IMR-90 (cell line): ENCODE measurements at regions not wholly inside any gene's neighbourhood (a gene's known extent, or its start where the extent isn't known, plus 50 kb on each side); places are given as distances from the start of the nearest gene placed in this dataset.

ENCODE experiments used
- BHLHE40 ChIP-seq: fragments of 150-350 bp; IDR thresholded peaks from 2 replicates; pipeline ENCODE4 v1.6.1; 2016; ENCODE audit warnings: mild to moderate bottlenecking, low read depth, low read length
- CEBPB ChIP-seq: IDR thresholded peaks from 2 replicates; pipeline ENCODE4 v1.6.1; 2012; ENCODE audit warnings: low read depth, low read length, improper control_type of control experiment
- FOS ChIP-seq: fragments of 150-350 bp; IDR thresholded peaks from 2 replicates; pipeline ENCODE4 v1.6.1; 2016; ENCODE audit warnings: low read depth, low read length
- MAFK ChIP-seq: IDR thresholded peaks from 2 replicates; pipeline ENCODE4 v1.6.1; 2012; ENCODE audit warnings: low read depth, low read length, improper control_type of control experiment
- MXI1 ChIP-seq: IDR thresholded peaks from 2 replicates; pipeline ENCODE4 v1.6.1; 2012; ENCODE audit warnings: low read depth, mild to moderate bottlenecking, low read length, moderate library complexity, borderline replicate concordance
- POLR2A ChIP-seq: IDR thresholded peaks from 2 replicates; pipeline ENCODE4 v1.6.1; 2012; ENCODE audit warnings: mild to moderate bottlenecking, low read depth, low read length
- RAD21 ChIP-seq: IDR thresholded peaks from 2 replicates; pipeline ENCODE4 v1.6.1; 2012; ENCODE audit warnings: low read length, improper control_type of control experiment
- RCOR1 ChIP-seq: IDR thresholded peaks from 2 replicates; pipeline ENCODE4 v1.6.1; 2012; ENCODE audit warnings: mild to moderate bottlenecking, low read length, improper control_type of control experiment; ENCODE audit not compliant: insufficient replicate concordance
- RFX5 ChIP-seq: IDR thresholded peaks from 2 replicates; pipeline ENCODE4 v1.8.0; 2012; ENCODE audit warnings: low read depth, mild to moderate bottlenecking, low read length, moderate library complexity
- SMC3 ChIP-seq: fragments of 150-350 bp; IDR thresholded peaks from 2 replicates; pipeline ENCODE4 v1.6.1; 2016; ENCODE audit warnings: low read depth, mild to moderate bottlenecking, antibody characterized with exemption, low read length, moderate library complexity
- TF ChIP-seq, protein P1 (sequence below): conservative IDR thresholded peaks from 2 replicates; pipeline ENCODE4 v1.5.1; 2012; ENCODE audit warnings: mild to moderate bottlenecking, low read depth, low read length, improper control_type of control experiment

DNA sequence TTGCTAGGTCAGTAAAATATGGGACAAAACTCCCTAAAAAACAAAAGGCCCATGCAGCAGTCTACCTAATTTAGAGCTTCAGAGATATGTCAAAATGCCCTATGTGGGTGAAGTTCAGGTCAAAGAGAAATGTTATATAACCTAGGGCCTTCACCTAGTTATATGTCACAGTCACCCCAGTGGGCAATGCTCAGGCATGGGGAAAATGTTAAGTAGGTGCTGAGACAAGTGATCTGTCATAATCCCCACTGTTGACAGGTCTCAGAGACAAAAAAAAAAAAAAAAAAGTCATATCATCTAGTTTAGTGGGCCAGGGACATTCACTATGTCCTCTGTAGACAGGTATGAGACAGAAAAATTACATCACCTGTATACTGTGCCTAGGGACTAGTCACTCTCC lies 128.6 kb upstream of the ZNF91 start:
- no peak for TF ChIP-seq CEBPB
- TF ChIP-seq, protein P1, sequence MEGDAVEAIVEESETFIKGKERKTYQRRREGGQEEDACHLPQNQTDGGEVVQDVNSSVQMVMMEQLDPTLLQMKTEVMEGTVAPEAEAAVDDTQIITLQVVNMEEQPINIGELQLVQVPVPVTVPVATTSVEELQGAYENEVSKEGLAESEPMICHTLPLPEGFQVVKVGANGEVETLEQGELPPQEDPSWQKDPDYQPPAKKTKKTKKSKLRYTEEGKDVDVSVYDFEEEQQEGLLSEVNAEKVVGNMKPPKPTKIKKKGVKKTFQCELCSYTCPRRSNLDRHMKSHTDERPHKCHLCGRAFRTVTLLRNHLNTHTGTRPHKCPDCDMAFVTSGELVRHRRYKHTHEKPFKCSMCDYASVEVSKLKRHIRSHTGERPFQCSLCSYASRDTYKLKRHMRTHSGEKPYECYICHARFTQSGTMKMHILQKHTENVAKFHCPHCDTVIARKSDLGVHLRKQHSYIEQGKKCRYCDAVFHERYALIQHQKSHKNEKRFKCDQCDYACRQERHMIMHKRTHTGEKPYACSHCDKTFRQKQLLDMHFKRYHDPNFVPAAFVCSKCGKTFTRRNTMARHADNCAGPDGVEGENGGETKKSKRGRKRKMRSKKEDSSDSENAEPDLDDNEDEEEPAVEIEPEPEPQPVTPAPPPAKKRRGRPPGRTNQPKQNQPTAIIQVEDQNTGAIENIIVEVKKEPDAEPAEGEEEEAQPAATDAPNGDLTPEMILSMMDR: no peak
- no peak for TF ChIP-seq MXI1
- no peak for TF ChIP-seq RAD21
- no peak for TF ChIP-seq RCOR1
- no peak for TF ChIP-seq MAFK
- TF ChIP-seq POLR2A: no peak
- no peak for TF ChIP-seq FOS
- no peak for TF ChIP-seq BHLHE40
- TF ChIP-seq RFX5: no peak
- TF ChIP-seq SMC3: no peak
